Astrocyte (in vitro differentiated cells and primary cell): ENCODE measurements at regions not wholly inside any gene's neighbourhood (a gene's known extent, or its start where the extent isn't known, plus 50 kb on each side); places are given as distances from the start of the nearest gene placed in this dataset.
"Not testable (repeated sequence)": the region's sequence is repeated elsewhere in the genome, so short reads cannot be mapped to it uniquely, and the experiment has no call there.

Experiments
- DNase-seq: peaks from one replicate; pipeline ENCODE4 v3.0.0-alpha.2; 2010; ENCODE audit warnings: low read depth
- FAIRE-seq: peaks from 2 replicates; lab custom pipeline; 2011; peaks lifted over from hg19 to GRCh38; lab: Jason Lieb, UNC
- H2AFZ ChIP-seq: 2 replicates; pipeline ENCODE4 v1.6.0; 2012; ENCODE audit warnings: low read depth, low read length, inconsistent platforms
- H3K27ac ChIP-seq: 2 replicates; pipeline ENCODE4 v1.5.1; 2011; ENCODE audit warnings: low read depth, low read length, inconsistent platforms
- H3K27me3 ChIP-seq: 2 replicates; pipeline ENCODE4 v1.6.0; 2011; ENCODE audit warnings: low read length, inconsistent platforms; ENCODE audit not compliant: insufficient read depth
- H3K36me3 ChIP-seq: 2 replicates; pipeline ENCODE4 v1.5.1; 2011; ENCODE audit warnings: low read length, inconsistent platforms; ENCODE audit not compliant: insufficient read depth
- H3K4me1 ChIP-seq: 2 replicates; pipeline ENCODE4 v1.5.1; 2011; ENCODE audit warnings: low read length, inconsistent platforms; ENCODE audit not compliant: insufficient read depth
- H3K4me2 ChIP-seq: 2 replicates; pipeline ENCODE4 v1.6.0; 2012; ENCODE audit warnings: low read length, inconsistent platforms
- H3K4me3 ChIP-seq: 2 replicates; pipeline ENCODE4 v1.5.1; 2011; ENCODE audit warnings: low read depth, mild to moderate bottlenecking, low read length, inconsistent platforms; ENCODE audit not compliant: insufficient read depth
- H3K79me2 ChIP-seq: 2 replicates; pipeline ENCODE4 v1.6.0; 2012; ENCODE audit warnings: mild to moderate bottlenecking, low read length, inconsistent platforms; ENCODE audit not compliant: insufficient read depth
- H3K9ac ChIP-seq: 2 replicates; pipeline ENCODE4 v1.6.0; 2012; ENCODE audit warnings: mild to moderate bottlenecking, low read length, inconsistent platforms
- H3K9me3 ChIP-seq: 2 replicates; pipeline ENCODE4 v1.5.1; 2012; ENCODE audit warnings: low read depth, mild to moderate bottlenecking, low read length, inconsistent platforms; ENCODE audit not compliant: insufficient read depth
- H4K20me1 ChIP-seq: 2 replicates; pipeline ENCODE4 v1.6.0; 2012; ENCODE audit warnings: low read length, inconsistent platforms; ENCODE audit not compliant: insufficient read depth
- H3K27ac Mint-ChIP-seq: one replicate; pipeline ENCODE4 v1.8.0; 2021; ENCODE audit warnings: mild to moderate bottlenecking, mixed read lengths; ENCODE audit not compliant: unreplicated experiment
- H3K27me3 Mint-ChIP-seq: one replicate; pipeline ENCODE4 v1.8.0; 2021; ENCODE audit warnings: low read depth, mixed read lengths; ENCODE audit not compliant: unreplicated experiment
- H3K36me3 Mint-ChIP-seq: one replicate; pipeline ENCODE4 v1.8.0; 2021; ENCODE audit warnings: low read depth, mixed read lengths; ENCODE audit not compliant: unreplicated experiment
- H3K4me1 Mint-ChIP-seq: one replicate; pipeline ENCODE4 v1.8.0; 2021; ENCODE audit warnings: low read depth, mixed read lengths; ENCODE audit not compliant: unreplicated experiment
- H3K4me3 Mint-ChIP-seq: one replicate; pipeline ENCODE4 v1.8.0; 2021; ENCODE audit warnings: mild to moderate bottlenecking, moderate library complexity, mixed read lengths; ENCODE audit not compliant: unreplicated experiment
- H3K9me3 Mint-ChIP-seq: one replicate; pipeline ENCODE4 v1.8.0; 2021; ENCODE audit warnings: mild to moderate bottlenecking, mixed read lengths; ENCODE audit not compliant: unreplicated experiment
- EZH2 ChIP-seq: IDR thresholded peaks from 2 replicates; pipeline ENCODE4 v1.6.1; 2012; ENCODE audit warnings: mild to moderate bottlenecking, low read length, inconsistent platforms; ENCODE audit not compliant: insufficient read depth
- TF ChIP-seq, protein P1 (sequence below): IDR thresholded peaks from 2 replicates; pipeline ENCODE4 v1.5.1; 2011; ENCODE audit warnings: low read depth, mild to moderate bottlenecking, inconsistent platforms, low read length, moderate library complexity; ENCODE audit not compliant: insufficient read depth

DNA sequence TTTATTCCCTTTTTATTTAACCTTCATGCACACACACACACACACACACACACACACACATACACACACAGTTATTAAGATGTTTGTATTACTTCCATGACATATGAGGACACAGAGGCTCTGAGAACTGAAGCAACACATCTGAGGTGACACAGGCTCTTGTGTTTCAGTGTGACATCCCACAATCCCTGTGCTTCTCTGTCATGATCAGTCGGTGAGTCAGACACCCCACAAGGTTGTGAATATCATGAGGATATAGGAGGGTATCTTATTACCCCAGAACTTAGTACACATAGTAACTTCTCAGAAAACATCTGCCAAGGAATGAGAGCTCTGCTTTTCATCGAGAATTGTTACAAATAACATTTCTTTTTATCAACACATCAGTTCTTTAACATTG, 459.3 kb downstream of the PLPP3 start:
- Mint-ChIP-seq H3K27ac (no peak overlapping the region), H3K4me1 (no peaks in the 10 kb centered on the region), H3K9me3 (peaks cover 6% of the 10 kb centered on the region), H3K4me3 (no peak overlapping the region), H3K27me3 (peaks cover 8% of the 10 kb centered on the region), H3K36me3 (no peaks in the 10 kb centered on the region)
- Histone ChIP-seq H3K27ac (no peak overlapping the region), H3K27me3 (no peaks in the 10 kb centered on the region), H3K4me2 (no peak overlapping the region), H4K20me1 (no peaks in the 10 kb centered on the region), H3K4me3 (no peak overlapping the region), H3K79me2 (no peaks in the 10 kb centered on the region), H3K36me3 (no peaks in the 10 kb centered on the region), H2AFZ (no peak overlapping the region), H3K9me3 (no peaks in the 10 kb centered on the region), H3K4me1 (no peaks in the 10 kb centered on the region), H3K9ac (no peak overlapping the region)
- no peak for DNase-seq
- FAIRE-seq, result peak; percentile 29
- TF ChIP-seq, protein P1, sequence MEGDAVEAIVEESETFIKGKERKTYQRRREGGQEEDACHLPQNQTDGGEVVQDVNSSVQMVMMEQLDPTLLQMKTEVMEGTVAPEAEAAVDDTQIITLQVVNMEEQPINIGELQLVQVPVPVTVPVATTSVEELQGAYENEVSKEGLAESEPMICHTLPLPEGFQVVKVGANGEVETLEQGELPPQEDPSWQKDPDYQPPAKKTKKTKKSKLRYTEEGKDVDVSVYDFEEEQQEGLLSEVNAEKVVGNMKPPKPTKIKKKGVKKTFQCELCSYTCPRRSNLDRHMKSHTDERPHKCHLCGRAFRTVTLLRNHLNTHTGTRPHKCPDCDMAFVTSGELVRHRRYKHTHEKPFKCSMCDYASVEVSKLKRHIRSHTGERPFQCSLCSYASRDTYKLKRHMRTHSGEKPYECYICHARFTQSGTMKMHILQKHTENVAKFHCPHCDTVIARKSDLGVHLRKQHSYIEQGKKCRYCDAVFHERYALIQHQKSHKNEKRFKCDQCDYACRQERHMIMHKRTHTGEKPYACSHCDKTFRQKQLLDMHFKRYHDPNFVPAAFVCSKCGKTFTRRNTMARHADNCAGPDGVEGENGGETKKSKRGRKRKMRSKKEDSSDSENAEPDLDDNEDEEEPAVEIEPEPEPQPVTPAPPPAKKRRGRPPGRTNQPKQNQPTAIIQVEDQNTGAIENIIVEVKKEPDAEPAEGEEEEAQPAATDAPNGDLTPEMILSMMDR, result no peak
- TF ChIP-seq EZH2, result no peak

DNA sequence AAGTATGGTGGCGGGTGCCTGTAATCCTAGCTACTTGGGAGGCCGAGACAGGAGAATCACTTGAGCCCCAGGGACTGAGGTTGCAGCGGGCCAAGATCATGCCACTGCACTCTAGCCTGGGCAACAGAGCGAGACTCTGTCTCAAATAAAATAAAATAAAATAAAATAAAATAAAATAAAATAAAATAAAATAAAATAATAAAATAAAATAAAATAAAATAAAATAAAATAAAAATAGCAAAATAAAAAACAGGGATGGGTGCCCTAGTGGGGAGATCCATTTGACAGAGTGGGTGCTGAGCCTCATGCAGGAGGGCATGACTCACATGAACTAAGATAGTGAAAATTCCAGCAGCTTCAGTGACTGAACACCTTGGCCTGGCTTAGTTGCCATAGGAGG, 460.7 kb downstream of the PLPP3 start:
- not testable (repeated sequence) for H3K79me2 ChIP-seq, H3K9me3 ChIP-seq, H3K27ac Mint-ChIP-seq, H3K36me3 ChIP-seq, H3K4me2 ChIP-seq, FAIRE-seq, H3K4me1 ChIP-seq, H3K4me3 Mint-ChIP-seq, H4K20me1 ChIP-seq, H2AFZ ChIP-seq, H3K9ac ChIP-seq, H3K4me3 ChIP-seq, H3K27me3 Mint-ChIP-seq, H3K36me3 Mint-ChIP-seq, H3K27ac ChIP-seq, DNase-seq, H3K4me1 Mint-ChIP-seq, H3K27me3 ChIP-seq, H3K9me3 Mint-ChIP-seq

DNA sequence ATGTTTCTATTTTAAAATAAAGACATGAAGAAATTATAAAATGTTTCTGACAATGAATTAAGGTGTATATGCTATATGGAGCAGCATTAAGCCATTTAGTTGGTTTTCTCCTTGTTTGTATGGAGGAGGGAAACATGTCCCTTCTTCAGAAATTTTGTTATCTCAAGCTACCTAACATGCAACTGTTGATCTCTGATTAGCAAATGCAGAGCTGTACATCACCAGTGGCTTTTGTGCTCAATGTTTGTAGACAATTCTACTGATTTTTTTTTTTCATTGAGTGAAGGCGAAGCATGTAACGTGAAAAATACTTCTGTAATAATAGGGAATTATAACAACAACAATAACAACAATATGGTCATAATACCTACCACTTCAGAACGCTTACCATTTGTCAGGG, 463.7 kb downstream of the PLPP3 start:
- no peak overlapping the region for H3K4me3 Mint-ChIP-seq
- peaks cover 12% of the 10 kb centered on the region for H3K9me3 Mint-ChIP-seq
- H3K27me3 ChIP-seq, result no peaks in the 10 kb centered on the region
- no peaks in the 10 kb centered on the region for H3K79me2 ChIP-seq
- H2AFZ ChIP-seq, result no peak overlapping the region
- no peaks in the 10 kb centered on the region for H3K36me3 Mint-ChIP-seq
- H3K9me3 ChIP-seq, result no peaks in the 10 kb centered on the region
- H4K20me1 ChIP-seq, result no peaks in the 10 kb centered on the region
- H3K4me1 ChIP-seq, result no peaks in the 10 kb centered on the region
- FAIRE-seq (no peak), DNase-seq (no peak)
- H3K4me3 ChIP-seq, result no peak overlapping the region
- no peaks in the 10 kb centered on the region for H3K36me3 ChIP-seq
- no peak overlapping the region for H3K27ac Mint-ChIP-seq
- no peak overlapping the region for H3K4me2 ChIP-seq
- no peaks in the 10 kb centered on the region for H3K4me1 Mint-ChIP-seq
- peaks cover 6% of the 10 kb centered on the region for H3K27me3 Mint-ChIP-seq
- H3K27ac ChIP-seq, result no peak overlapping the region
- TF ChIP-seq EZH2, result no peak
- TF ChIP-seq, protein P1, result no peak
- no peak overlapping the region for H3K9ac ChIP-seq
